A549 (cell line): ENCODE measurements at regions not wholly inside any gene's neighbourhood (a gene's known extent, or its start where the extent isn't known, plus 50 kb on each side); places are given as distances from the start of the nearest gene placed in this dataset.

Experiments
- ATAC-seq, 2 experiments: fragments of 200-7000 bp in 1 of 2; fragments of >200 bp in 1 of 2; cut with Nextera tagmentation in 1 of 2; cut with Tn5 transposase in 1 of 2; 3 replicates each; pipeline versions ENCODE4 v1.8.0 to v1.9.1; 2018 to 2020; ENCODE audit warnings: mild to moderate bottlenecking in 1 of 2, moderate library complexity in 1 of 2
- CTCF ChIA-PET: fragments of 300-600 bp; sonication (Branson Sonifier 250); formaldehyde crosslinking; extraction: SDS; loops from one replicate; lab custom pipeline; 2021; ENCODE audit warnings: antibody characterized with exemption, inconsistent platforms; lab: Yijun Ruan, JAX
- POLR2A ChIA-PET: fragments of 350-600 bp; formaldehyde crosslinking; extraction: SDS; loops from one replicate; lab custom pipeline; 2021; ENCODE audit warnings: antibody characterized with exemption, inconsistent platforms; lab: Yijun Ruan, JAX
- DNase-seq, 2 experiments: peaks; one replicate each; pipeline versions ENCODE4 v3.0.0 to v3.0.0-alpha.2; 2011 to 2016; ENCODE audit warnings: low read depth in 1 of 2, low spot score in 1 of 2
- FAIRE-seq: peaks from 2 replicates; lab custom pipeline; 2011; peaks lifted over from hg19 to GRCh38; lab: Jason Lieb, UNC
- H3K27ac ChIP-seq, 2 experiments: fragments of >200 bp; sonication (Bioruptor Twin); formaldehyde crosslinking; 3 replicates each; pipeline ENCODE4 v1.5.1; 2016 to 2017
- H3K4me1 ChIP-seq: fragments of >200 bp; sonication (Bioruptor Twin); formaldehyde crosslinking; 3 replicates; pipeline ENCODE4 v1.6.1; 2016
- H3K4me2 ChIP-seq: fragments of >200 bp; sonication (Bioruptor Twin); formaldehyde crosslinking; 3 replicates; pipeline ENCODE4 v1.6.1; 2016
- H3K4me3 ChIP-seq: fragments of >200 bp; sonication (Bioruptor Twin); formaldehyde crosslinking; 3 replicates; pipeline ENCODE4 v1.5.1; 2016
- H3K9me3 ChIP-seq: fragments of >200 bp; sonication (Bioruptor Twin); formaldehyde crosslinking; 3 replicates; pipeline ENCODE4 v1.6.1; 2016
- BHLHE40 ChIP-seq: IDR thresholded peaks from 2 replicates; pipeline ENCODE4 v1.6.1; 2012; ENCODE audit warnings: low read depth, low read length, inconsistent platforms
- CBX8 ChIP-seq: fragments of 200-600 bp; sonication (generic); IDR thresholded peaks from 2 replicates; pipeline ENCODE4 v1.6.1; 2016
- CEBPB ChIP-seq, 2 experiments: fragments of >200 bp in 1 of 2; sonication (Bioruptor Twin) in 1 of 2; formaldehyde crosslinking in 1 of 2; IDR thresholded peaks; 2 replicates each; pipeline ENCODE4 v1.6.1; 2012 to 2016
- E2F6 ChIP-seq: IDR thresholded peaks from 2 replicates; pipeline ENCODE4 v1.6.1; 2012; ENCODE audit warnings: low read depth, borderline replicate concordance
- EHF ChIP-seq: fragments of 250-450 bp; sonication (Bioruptor Pico); IDR thresholded peaks from 2 replicates; pipeline ENCODE4 v1.5.0; 2020; ENCODE audit warnings: mild to moderate bottlenecking
- EHMT2 ChIP-seq: fragments of 200-600 bp; sonication (generic); IDR thresholded peaks from 2 replicates; pipeline ENCODE4 v1.6.1; 2016; ENCODE audit warnings: antibody characterized with exemption, low read depth, mild to moderate bottlenecking, moderate library complexity
- HDAC2 ChIP-seq: fragments of 200-600 bp; sonication (generic); IDR thresholded peaks from 2 replicates; pipeline ENCODE4 v1.6.1; 2016
- HEYL ChIP-seq: fragments of 250-450 bp; sonication (Bioruptor Pico); IDR thresholded peaks from 2 replicates; pipeline ENCODE4 v1.8.0; 2021; ENCODE audit warnings: mild to moderate bottlenecking, moderate library complexity
- KDM5A ChIP-seq: fragments of 200-600 bp; sonication (generic); IDR thresholded peaks from 2 replicates; pipeline ENCODE4 v1.6.1; 2016; ENCODE audit warnings: antibody characterized with exemption, mild to moderate bottlenecking
- MAFK ChIP-seq: fragments of 450-650 bp; IDR thresholded peaks from 2 replicates; pipeline ENCODE4 v1.6.1; 2014; ENCODE audit not compliant: partially characterized antibody
- MYC ChIP-seq: IDR thresholded peaks from 2 replicates; pipeline ENCODE4 v1.6.1; 2012; ENCODE audit warnings: mild to moderate bottlenecking, inconsistent platforms, low read length, improper control_type of control experiment, borderline replicate concordance
- NFE2L2 ChIP-seq: fragments of 150-350 bp; conservative IDR thresholded peaks from 2 replicates; pipeline ENCODE4 v1.6.1; 2014; ENCODE audit warnings: low read length
- NPAS2 ChIP-seq: fragments of 250-450 bp; sonication (Bioruptor Pico); IDR thresholded peaks from 2 replicates; pipeline ENCODE4 v1.8.0; 2022; ENCODE audit warnings: mild to moderate bottlenecking, moderate library complexity, borderline replicate concordance
- PHF8 ChIP-seq: fragments of 200-600 bp; sonication (generic); IDR thresholded peaks from 2 replicates; pipeline ENCODE4 v1.6.1; 2016; ENCODE audit warnings: low read depth, mild to moderate bottlenecking, antibody characterized with exemption, moderate library complexity, borderline replicate concordance
- POLR2A ChIP-seq: IDR thresholded peaks from 2 replicates; pipeline ENCODE4 v1.6.1; 2012; ENCODE audit warnings: mild to moderate bottlenecking, low read length
- TFCP2L1 ChIP-seq: fragments of 250-450 bp; sonication (Bioruptor Pico); IDR thresholded peaks from 2 replicates; pipeline ENCODE4 v1.5.0; 2021; ENCODE audit warnings: mild to moderate bottlenecking
- TP53 ChIP-seq: fragments of 250-450 bp; sonication (Bioruptor Pico); IDR thresholded peaks from 2 replicates; pipeline ENCODE4 v1.5.0; 2021; ENCODE audit warnings: mild to moderate bottlenecking, moderate library complexity
- ZC3H11A ChIP-seq: fragments of 450-650 bp; IDR thresholded peaks from 2 replicates; pipeline ENCODE4 v1.6.1; 2014; ENCODE audit warnings: antibody characterized with exemption, mild to moderate bottlenecking
- ZFP36 ChIP-seq: fragments of 450-650 bp; IDR thresholded peaks from 2 replicates; pipeline ENCODE4 v1.6.1; 2014; ENCODE audit warnings: borderline replicate concordance; ENCODE audit not compliant: partially characterized antibody
- ZNF302 ChIP-seq: fragments of 250-450 bp; sonication (Bioruptor Pico); IDR thresholded peaks from 2 replicates; pipeline ENCODE4 v1.9.0; 2021; ENCODE audit warnings: inconsistent platforms, mild to moderate bottlenecking, moderate library complexity
- WGBS: methylation state at CpG from one replicate; pipeline ENCODE4 v1.1.6; 2017; ENCODE audit errors: missing lambda C conversion rate; 5-methylcytosine and 5-hydroxymethylcytosine counted together
- TF ChIP-seq, protein P1 (sequence below): fragments of 200-600 bp; sonication (generic); IDR thresholded peaks from 2 replicates; pipeline ENCODE4 v1.6.1; 2016; ENCODE audit warnings: antibody characterized with exemption, mild to moderate bottlenecking, moderate library complexity
- TF ChIP-seq, protein P2 (sequence below): fragments of 250-450 bp; sonication (Bioruptor Pico); IDR thresholded peaks from 2 replicates; pipeline ENCODE4 v1.5.0; 2020; ENCODE audit warnings: low read depth, mild to moderate bottlenecking, moderate library complexity

DNA sequence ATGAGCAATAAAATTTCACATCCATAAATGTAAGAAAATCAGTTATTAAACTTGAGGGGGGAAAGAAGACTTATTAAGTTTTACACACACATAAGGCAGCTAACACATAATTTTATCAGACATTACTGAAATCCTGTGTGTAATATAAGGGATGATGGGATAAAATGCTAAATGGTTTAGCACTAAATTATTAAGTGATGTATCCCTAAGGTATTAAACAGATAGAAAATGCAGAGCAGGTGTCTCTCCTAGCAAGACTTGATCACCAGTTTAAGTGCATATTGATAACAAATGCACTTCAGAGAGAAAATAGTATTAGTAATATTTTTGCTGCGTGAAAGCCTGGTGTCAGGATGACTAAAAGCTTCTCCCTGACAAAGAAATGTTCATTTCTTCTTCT, 172.8 kb upstream of the ZFP64 start:
- Histone ChIP-seq H3K4me2 (no peak overlapping the region), H3K4me3 (no peak overlapping the region), H3K9me3 (no peaks in the 10 kb centered on the region), H3K4me1 (no peaks in the 10 kb centered on the region), H3K27ac (no peak overlapping the region)
- no peak for ATAC-seq
- FAIRE-seq, result no peak
- POLR2A ChIA-PET, result no interaction called here
- TF ChIP-seq EHMT2 (no peak), HEYL (CRISPR knock-in tag) (no peak), TP53 (no peak), CEBPB (IDR thresholded peaks at IDR 0.05) (no peak), POLR2A (no peak), NFE2L2 (no peak), CBX8 (no peak), EHF (CRISPR knock-in tag) (no peak), MAFK (no peak), PHF8 (no peak), ZNF302 (no peak)
- TF ChIP-seq, protein P1, sequence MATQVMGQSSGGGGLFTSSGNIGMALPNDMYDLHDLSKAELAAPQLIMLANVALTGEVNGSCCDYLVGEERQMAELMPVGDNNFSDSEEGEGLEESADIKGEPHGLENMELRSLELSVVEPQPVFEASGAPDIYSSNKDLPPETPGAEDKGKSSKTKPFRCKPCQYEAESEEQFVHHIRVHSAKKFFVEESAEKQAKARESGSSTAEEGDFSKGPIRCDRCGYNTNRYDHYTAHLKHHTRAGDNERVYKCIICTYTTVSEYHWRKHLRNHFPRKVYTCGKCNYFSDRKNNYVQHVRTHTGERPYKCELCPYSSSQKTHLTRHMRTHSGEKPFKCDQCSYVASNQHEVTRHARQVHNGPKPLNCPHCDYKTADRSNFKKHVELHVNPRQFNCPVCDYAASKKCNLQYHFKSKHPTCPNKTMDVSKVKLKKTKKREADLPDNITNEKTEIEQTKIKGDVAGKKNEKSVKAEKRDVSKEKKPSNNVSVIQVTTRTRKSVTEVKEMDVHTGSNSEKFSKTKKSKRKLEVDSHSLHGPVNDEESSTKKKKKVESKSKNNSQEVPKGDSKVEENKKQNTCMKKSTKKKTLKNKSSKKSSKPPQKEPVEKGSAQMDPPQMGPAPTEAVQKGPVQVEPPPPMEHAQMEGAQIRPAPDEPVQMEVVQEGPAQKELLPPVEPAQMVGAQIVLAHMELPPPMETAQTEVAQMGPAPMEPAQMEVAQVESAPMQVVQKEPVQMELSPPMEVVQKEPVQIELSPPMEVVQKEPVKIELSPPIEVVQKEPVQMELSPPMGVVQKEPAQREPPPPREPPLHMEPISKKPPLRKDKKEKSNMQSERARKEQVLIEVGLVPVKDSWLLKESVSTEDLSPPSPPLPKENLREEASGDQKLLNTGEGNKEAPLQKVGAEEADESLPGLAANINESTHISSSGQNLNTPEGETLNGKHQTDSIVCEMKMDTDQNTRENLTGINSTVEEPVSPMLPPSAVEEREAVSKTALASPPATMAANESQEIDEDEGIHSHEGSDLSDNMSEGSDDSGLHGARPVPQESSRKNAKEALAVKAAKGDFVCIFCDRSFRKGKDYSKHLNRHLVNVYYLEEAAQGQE, result no peak
- no peak for DNase-seq
- 0% methylated on average over 1 of the region's 1 CpG for WGBS
- CTCF ChIA-PET, result interaction anchor here (0.6 kb wide), 1 partner anchor 1152 kb away, joined by 3 read pairs; no protein-coding TSS in a partner anchor

DNA sequence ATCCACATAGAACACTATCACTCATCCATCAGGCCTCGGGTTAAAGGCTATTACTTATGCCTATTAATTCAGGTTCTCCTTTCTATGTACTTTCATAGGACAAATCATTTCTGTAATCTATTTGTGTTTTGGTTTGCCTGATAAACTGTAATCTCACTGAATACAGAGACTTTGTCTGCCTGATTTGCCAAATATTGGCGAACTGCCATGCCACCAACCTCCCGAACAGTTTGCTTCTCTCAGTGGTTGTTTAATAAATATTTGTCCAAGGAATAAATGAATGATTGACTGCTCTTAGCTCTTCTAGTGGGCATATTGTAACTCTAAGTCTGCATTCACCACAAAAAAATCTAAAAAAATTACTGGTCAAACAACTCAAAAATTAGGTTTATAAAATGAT, 170.1 kb upstream of the ZFP64 start:
- no peak for TF ChIP-seq BHLHE40
- TF ChIP-seq HDAC2, result no peak
- TF ChIP-seq, all 56 proteins: peak for 0
- 3% methylated on average over 3 of the region's 3 CpGs for whole genome bisulfite sequencing
- H3K4me3 ChIP-seq, result no peak overlapping the region
- FAIRE-seq (no peak), DNase-seq (no peak), ATAC-seq (no peak)
- no peaks in the 10 kb centered on the region for H3K9me3 ChIP-seq
- no peak overlapping the region for H3K4me2 ChIP-seq
- no peak overlapping the region for H3K27ac ChIP-seq
- H3K4me1 ChIP-seq, result no peaks in the 10 kb centered on the region
- ChIA-PET POLR2A (no interaction called here), CTCF (no interaction called here)

DNA sequence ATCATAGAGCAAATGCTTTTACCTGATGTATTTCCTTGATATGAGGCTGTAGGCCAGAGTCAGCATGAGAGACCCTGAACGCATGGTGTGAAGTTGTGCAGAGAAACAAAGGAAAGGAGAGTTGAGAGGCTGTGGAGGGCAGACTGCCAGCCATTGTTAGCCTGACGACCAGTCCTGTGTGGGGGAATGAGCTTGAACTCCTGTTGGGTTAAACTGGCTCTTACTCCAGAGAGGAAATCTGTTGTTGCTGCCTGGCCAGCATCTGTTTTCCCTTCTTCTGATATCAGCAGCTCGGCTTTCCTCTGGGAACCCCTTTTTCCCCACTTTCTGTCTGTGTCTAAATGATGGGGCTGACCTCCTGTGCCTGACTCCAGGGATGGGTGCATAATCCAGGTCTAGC, 158.2 kb upstream of the ZFP64 start:
- H3K4me2 ChIP-seq, result no peak overlapping the region
- DNase-seq (no peak), FAIRE-seq (no peak), ATAC-seq (no peak)
- no peak overlapping the region for H3K27ac ChIP-seq
- TF ChIP-seq NFE2L2 (no peak), HDAC2 (no peak), TFCP2L1 (no peak), HEYL (CRISPR knock-in tag) (no peak), MYC (no peak), NPAS2 (CRISPR knock-in tag) (no peak), ZNF302 (no peak), KDM5A (no peak), E2F6 (no peak), ZC3H11A (no peak), ZFP36 (no peak), CEBPB (IDR thresholded peaks at IDR 0.05) (no peak), CBX8 (no peak), EHF (CRISPR knock-in tag) (no peak)
- TF ChIP-seq, protein P2, sequence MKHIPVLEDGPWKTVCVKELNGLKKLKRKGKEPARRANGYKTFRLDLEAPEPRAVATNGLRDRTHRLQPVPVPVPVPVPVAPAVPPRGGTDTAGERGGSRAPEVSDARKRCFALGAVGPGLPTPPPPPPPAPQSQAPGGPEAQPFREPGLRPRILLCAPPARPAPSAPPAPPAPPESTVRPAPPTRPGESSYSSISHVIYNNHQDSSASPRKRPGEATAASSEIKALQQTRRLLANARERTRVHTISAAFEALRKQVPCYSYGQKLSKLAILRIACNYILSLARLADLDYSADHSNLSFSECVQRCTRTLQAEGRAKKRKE (CRISPR knock-in tag), result no peak
- H3K9me3 ChIP-seq, result no peaks in the 10 kb centered on the region
- WGBS, result 29% methylated on average over 3 of the region's 3 CpGs
- POLR2A ChIA-PET, result no interaction called here
- no peaks in the 10 kb centered on the region for H3K4me1 ChIP-seq
- no peak overlapping the region for H3K4me3 ChIP-seq
- CTCF ChIA-PET, result interaction anchor here (1.6 kb wide), 1 partner anchor 38 kb away, joined by 3 read pairs; no protein-coding TSS in a partner anchor
